HEK293 (cell line): ENCODE measurements at regions not wholly inside any gene's neighbourhood (a gene's known extent, or its start where the extent isn't known, plus 50 kb on each side); places are given as distances from the start of the nearest gene placed in this dataset.

Source experiments
- CTCF ChIA-PET: fragments of 350-600 bp; formaldehyde crosslinking; extraction: SDS; loops from one replicate; lab custom pipeline; 2021; ENCODE audit warnings: antibody characterized with exemption; lab: Yijun Ruan, JAX
- POLR2A ChIA-PET: fragments of 300-600 bp; formaldehyde crosslinking; extraction: SDS; loops from one replicate; lab custom pipeline; 2020; ENCODE audit warnings: antibody characterized with exemption, inconsistent platforms; lab: Yijun Ruan, JAX
- H3K27ac ChIP-seq: fragments of 200-500 bp; sonication (Bioruptor generic); 2 replicates; pipeline ENCODE4 v1.5.1; 2014; ENCODE audit warnings: low read depth, low read length, control low read depth, inconsistent platforms; ENCODE audit errors: extremely low read depth
- H3K36me3 ChIP-seq, 2 experiments: fragments of 200-500 bp in 1 of 2; sonication (Bioruptor generic) in 1 of 2; 1 replicate in 1 of 2; 2 replicates in 1 of 2; pipeline ENCODE4 v1.5.1; 2014 to 2017; ENCODE audit warnings: inconsistent platforms in 2 of 2, low read length in 2 of 2; ENCODE audit not compliant: control insufficient read depth in 2 of 2, insufficient read depth in 1 of 2
- H3K4me1 ChIP-seq: fragments of 200-500 bp; sonication (Bioruptor generic); 2 replicates; pipeline ENCODE4 v1.5.1; 2014; ENCODE audit warnings: mild to moderate bottlenecking, low read length, inconsistent platforms; ENCODE audit not compliant: control insufficient read depth, insufficient read depth
- H3K4me3 ChIP-seq: 2 replicates; pipeline ENCODE4 v1.5.1; 2011; ENCODE audit warnings: low read depth, mild to moderate bottlenecking, control low read depth, low read length, moderate library complexity
- H3K9me3 ChIP-seq: fragments of 200-500 bp; sonication (Bioruptor generic); 2 replicates; pipeline ENCODE4 v1.5.1; 2014; ENCODE audit warnings: low read depth, low read length, inconsistent platforms; ENCODE audit not compliant: control insufficient read depth, insufficient read depth
- BCL11B ChIP-seq: fragments of 450-650 bp; formaldehyde crosslinking; IDR thresholded peaks from 2 replicates; pipeline ENCODE4 v1.5.1; 2016; ENCODE audit warnings: low read depth, missing biosample characterization, missing genetic modification characterization
- KLF7 ChIP-seq: fragments of 450-650 bp; formaldehyde crosslinking; IDR thresholded peaks from 2 replicates; pipeline ENCODE4 v1.5.1; 2016; ENCODE audit warnings: missing biosample characterization, missing genetic modification characterization, borderline replicate concordance
- KLF8 ChIP-seq: fragments of 450-650 bp; formaldehyde crosslinking; IDR thresholded peaks from 2 replicates; pipeline ENCODE4 v1.5.1; 2016; ENCODE audit warnings: missing biosample characterization, missing genetic modification characterization
- KLF9 ChIP-seq: fragments of 450-650 bp; formaldehyde crosslinking; IDR thresholded peaks from 2 replicates; pipeline ENCODE4 v1.5.1; 2016; ENCODE audit warnings: missing biosample characterization, missing genetic modification characterization, low read depth
- RBAK ChIP-seq: fragments of 450-650 bp; formaldehyde crosslinking; IDR thresholded peaks from 2 replicates; pipeline ENCODE4 v1.5.1; 2016; ENCODE audit warnings: missing biosample characterization, missing genetic modification characterization
- SCRT1 ChIP-seq: fragments of 450-650 bp; formaldehyde crosslinking; IDR thresholded peaks from 2 replicates; pipeline ENCODE4 v1.5.1; 2016; ENCODE audit warnings: missing biosample characterization, missing genetic modification characterization, borderline replicate concordance
- SP2 ChIP-seq: fragments of 450-650 bp; formaldehyde crosslinking; IDR thresholded peaks from 2 replicates; pipeline ENCODE4 v1.5.1; 2016; ENCODE audit warnings: missing biosample characterization, missing genetic modification characterization
- ZBTB49 ChIP-seq: fragments of 450-650 bp; formaldehyde crosslinking; IDR thresholded peaks from 2 replicates; pipeline ENCODE4 v1.5.1; 2016; ENCODE audit warnings: missing biosample characterization, missing genetic modification characterization, low read depth
- ZNF112 ChIP-seq: fragments of 450-650 bp; formaldehyde crosslinking; IDR thresholded peaks from 2 replicates; pipeline ENCODE4 v1.5.0; 2017; ENCODE audit warnings: missing biosample characterization, missing genetic modification characterization
- ZNF121 ChIP-seq: fragments of 450-650 bp; formaldehyde crosslinking; IDR thresholded peaks from 2 replicates; pipeline ENCODE4 v1.5.1; 2016; ENCODE audit warnings: missing biosample characterization, missing genetic modification characterization
- ZNF239 ChIP-seq: fragments of 450-650 bp; formaldehyde crosslinking; IDR thresholded peaks from 2 replicates; pipeline ENCODE4 v1.5.1; 2016; ENCODE audit warnings: missing biosample characterization, missing genetic modification characterization
- ZNF274 ChIP-seq, 2 experiments: fragments of 200-500 bp in 1 of 2; fragments of 450-650 bp in 1 of 2; sonication (Bioruptor generic) in 1 of 2; formaldehyde crosslinking in 1 of 2; IDR thresholded peaks; 2 replicates each; pipeline versions ENCODE4 v1.5.1 to v1.6.1; 2014 to 2016; ENCODE audit warnings: borderline replicate concordance in 1 of 2, inconsistent platforms in 1 of 2, low read length in 1 of 2, missing biosample characterization in 1 of 2, missing genetic modification characterization in 1 of 2
- ZNF341 ChIP-seq: fragments of 450-650 bp; formaldehyde crosslinking; IDR thresholded peaks from 2 replicates; pipeline ENCODE4; 2016; ENCODE audit warnings: low read depth, missing biosample characterization, missing genetic modification characterization
- ZNF394 ChIP-seq: fragments of 450-650 bp; formaldehyde crosslinking; IDR thresholded peaks from 2 replicates; pipeline ENCODE4 v1.5.1; 2016; ENCODE audit warnings: missing biosample characterization, missing genetic modification characterization, mild to moderate bottlenecking, moderate library complexity, borderline replicate concordance
- ZNF398 ChIP-seq: fragments of 450-650 bp; formaldehyde crosslinking; IDR thresholded peaks from 2 replicates; pipeline ENCODE4 v1.5.1; 2017; ENCODE audit warnings: missing biosample characterization, missing genetic modification characterization
- ZNF404 ChIP-seq: fragments of 450-650 bp; formaldehyde crosslinking; IDR thresholded peaks from 2 replicates; pipeline ENCODE4 v1.5.1; 2017; ENCODE audit warnings: missing biosample characterization, missing genetic modification characterization
- ZNF488 ChIP-seq: fragments of 450-650 bp; formaldehyde crosslinking; IDR thresholded peaks from 2 replicates; pipeline ENCODE4 v1.5.1; 2016; ENCODE audit warnings: missing biosample characterization, missing genetic modification characterization
- ZNF501 ChIP-seq: fragments of 450-650 bp; formaldehyde crosslinking; IDR thresholded peaks from 2 replicates; pipeline ENCODE4 v1.5.1; 2016; ENCODE audit warnings: missing biosample characterization, missing genetic modification characterization
- ZNF571 ChIP-seq: fragments of 450-650 bp; formaldehyde crosslinking; IDR thresholded peaks from 2 replicates; pipeline ENCODE4 v1.5.0; 2017; ENCODE audit warnings: missing biosample characterization, missing genetic modification characterization
- ZNF585B ChIP-seq: fragments of 450-650 bp; formaldehyde crosslinking; IDR thresholded peaks from 2 replicates; pipeline ENCODE4 v1.5.1; 2016; ENCODE audit warnings: missing biosample characterization, missing genetic modification characterization
- ZNF701 ChIP-seq: fragments of 450-650 bp; formaldehyde crosslinking; IDR thresholded peaks from 2 replicates; pipeline ENCODE4 v1.5.1; 2016; ENCODE audit warnings: missing biosample characterization, missing genetic modification characterization
- TF ChIP-seq, protein P1 (sequence below): fragments of 450-650 bp; formaldehyde crosslinking; IDR thresholded peaks from 2 replicates; pipeline ENCODE4 v1.5.1; 2016; ENCODE audit warnings: missing biosample characterization, missing genetic modification characterization
- TF ChIP-seq, protein P2 (sequence below): fragments of 450-650 bp; IDR thresholded peaks from 2 replicates; pipeline ENCODE4 v1.5.1; 2018; ENCODE audit warnings: missing biosample characterization, missing genetic modification characterization
- TF ChIP-seq, protein P3 (sequence below): fragments of 450-650 bp; formaldehyde crosslinking; IDR thresholded peaks from 2 replicates; pipeline ENCODE4 v1.5.1; 2016; ENCODE audit warnings: missing biosample characterization, missing genetic modification characterization

DNA sequence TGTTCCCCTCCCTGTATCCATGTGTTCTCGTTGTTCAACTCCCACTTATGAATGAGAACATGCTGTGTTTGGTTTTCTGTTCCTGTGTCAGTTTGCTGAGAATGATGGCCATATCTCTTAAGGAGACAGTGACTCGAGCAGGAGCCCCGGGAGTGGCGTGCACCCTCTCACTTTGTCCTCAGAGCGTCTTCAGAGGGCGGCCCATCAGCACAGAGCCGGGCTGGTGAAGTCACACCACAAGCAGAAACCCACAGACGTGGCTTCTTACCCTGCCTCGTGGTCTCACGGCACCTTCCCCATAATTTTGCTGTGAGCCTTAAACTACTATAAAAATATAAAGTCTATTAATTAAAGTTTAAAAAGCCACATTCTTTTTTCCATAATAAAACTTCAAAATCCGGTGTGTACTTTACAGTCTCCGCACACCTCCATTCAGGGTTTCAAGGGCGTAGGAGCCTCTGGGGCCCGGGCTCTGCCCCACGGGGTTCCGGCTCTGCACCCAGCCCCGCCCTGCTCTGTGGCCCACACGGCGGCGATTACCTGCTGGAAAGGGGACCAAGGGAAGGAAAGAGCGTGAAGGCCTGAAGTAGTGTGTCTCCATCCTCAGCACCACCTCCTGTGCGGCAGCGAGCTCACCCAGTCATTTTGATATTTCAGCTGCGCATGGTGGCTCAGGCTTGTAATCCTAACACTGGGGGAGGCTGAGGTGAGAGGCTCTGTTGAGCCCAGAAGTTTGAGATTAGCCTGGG lies 101.3 kb upstream of the SOX1 start:
- POLR2A ChIA-PET: no interaction called here
- no peak overlapping the region for H3K27ac ChIP-seq
- TF ChIP-seq SP2 (no peak), ZNF112 (tag by site-specific recombination) (no peak), ZBTB49 (tag by site-specific recombination) (no peak), ZNF488 (tag by site-specific recombination) (no peak), KLF9 (tag by site-specific recombination) (no peak), ZNF398 (tag by site-specific recombination) (no peak), KLF7 (tag by site-specific recombination) (no peak), ZNF274 (IDR thresholded peaks at IDR 0.05; ENCODE audit: low read length) (no peak), ZNF274 (tag by site-specific recombination; IDR thresholded peaks at IDR 0.05; ENCODE audit: borderline replicate concordance) (no peak), BCL11B (tag by site-specific recombination) (no peak)
- TF ChIP-seq, protein P1, sequence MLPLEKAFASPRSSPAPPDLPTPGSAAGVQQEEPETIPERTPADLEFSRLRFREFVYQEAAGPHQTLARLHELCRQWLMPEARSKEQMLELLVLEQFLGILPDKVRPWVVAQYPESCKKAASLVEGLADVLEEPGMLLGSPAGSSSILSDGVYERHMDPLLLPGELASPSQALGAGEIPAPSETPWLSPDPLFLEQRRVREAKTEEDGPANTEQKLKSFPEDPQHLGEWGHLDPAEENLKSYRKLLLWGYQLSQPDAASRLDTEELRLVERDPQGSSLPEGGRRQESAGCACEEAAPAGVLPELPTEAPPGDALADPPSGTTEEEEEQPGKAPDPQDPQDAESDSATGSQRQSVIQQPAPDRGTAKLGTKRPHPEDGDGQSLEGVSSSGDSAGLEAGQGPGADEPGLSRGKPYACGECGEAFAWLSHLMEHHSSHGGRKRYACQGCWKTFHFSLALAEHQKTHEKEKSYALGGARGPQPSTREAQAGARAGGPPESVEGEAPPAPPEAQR (tag by site-specific recombination): no peak
- TF ChIP-seq, all 188 proteins: peak for 0
- Histone ChIP-seq H3K36me3 (no peaks in the 10 kb centered on the region), H3K4me3 (no peak overlapping the region), H3K9me3 (no peaks in the 10 kb centered on the region), H3K4me1 (no peaks in the 10 kb centered on the region)
- CTCF ChIA-PET: interaction anchor here (0.6 kb wide), 2 partner anchors 478 to 656 kb away, joined by 3 read pairs; no protein-coding TSS in a partner anchor

- Histone ChIP-seq H3K9me3 (no peaks in the 10 kb centered on the region), H3K4me3 (no peak overlapping the region), H3K4me1 (no peaks in the 10 kb centered on the region), H3K27ac (no peak overlapping the region), H3K36me3 (no peaks in the 10 kb centered on the region)
- ChIA-PET POLR2A (no interaction called here), CTCF (no interaction called here)
- TF ChIP-seq ZNF404 (tag by site-specific recombination) (no peak), ZNF341 (tag by site-specific recombination) (no peak), ZNF585B (no peak), ZNF701 (no peak), ZNF121 (tag by site-specific recombination) (no peak), ZNF501 (no peak), ZNF239 (tag by site-specific recombination) (no peak), ZNF394 (tag by site-specific recombination) (no peak), ZNF571 (tag by site-specific recombination) (no peak), KLF8 (no peak), RBAK (tag by site-specific recombination) (no peak), SCRT1 (tag by site-specific recombination) (no peak)
- TF ChIP-seq, protein P2, sequence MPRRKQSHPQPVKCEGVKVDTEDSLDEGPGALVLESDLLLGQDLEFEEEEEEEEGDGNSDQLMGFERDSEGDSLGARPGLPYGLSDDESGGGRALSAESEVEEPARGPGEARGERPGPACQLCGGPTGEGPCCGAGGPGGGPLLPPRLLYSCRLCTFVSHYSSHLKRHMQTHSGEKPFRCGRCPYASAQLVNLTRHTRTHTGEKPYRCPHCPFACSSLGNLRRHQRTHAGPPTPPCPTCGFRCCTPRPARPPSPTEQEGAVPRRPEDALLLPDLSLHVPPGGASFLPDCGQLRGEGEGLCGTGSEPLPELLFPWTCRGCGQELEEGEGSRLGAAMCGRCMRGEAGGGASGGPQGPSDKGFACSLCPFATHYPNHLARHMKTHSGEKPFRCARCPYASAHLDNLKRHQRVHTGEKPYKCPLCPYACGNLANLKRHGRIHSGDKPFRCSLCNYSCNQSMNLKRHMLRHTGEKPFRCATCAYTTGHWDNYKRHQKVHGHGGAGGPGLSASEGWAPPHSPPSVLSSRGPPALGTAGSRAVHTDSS (tag by site-specific recombination): no peak
- TF ChIP-seq, protein P3, sequence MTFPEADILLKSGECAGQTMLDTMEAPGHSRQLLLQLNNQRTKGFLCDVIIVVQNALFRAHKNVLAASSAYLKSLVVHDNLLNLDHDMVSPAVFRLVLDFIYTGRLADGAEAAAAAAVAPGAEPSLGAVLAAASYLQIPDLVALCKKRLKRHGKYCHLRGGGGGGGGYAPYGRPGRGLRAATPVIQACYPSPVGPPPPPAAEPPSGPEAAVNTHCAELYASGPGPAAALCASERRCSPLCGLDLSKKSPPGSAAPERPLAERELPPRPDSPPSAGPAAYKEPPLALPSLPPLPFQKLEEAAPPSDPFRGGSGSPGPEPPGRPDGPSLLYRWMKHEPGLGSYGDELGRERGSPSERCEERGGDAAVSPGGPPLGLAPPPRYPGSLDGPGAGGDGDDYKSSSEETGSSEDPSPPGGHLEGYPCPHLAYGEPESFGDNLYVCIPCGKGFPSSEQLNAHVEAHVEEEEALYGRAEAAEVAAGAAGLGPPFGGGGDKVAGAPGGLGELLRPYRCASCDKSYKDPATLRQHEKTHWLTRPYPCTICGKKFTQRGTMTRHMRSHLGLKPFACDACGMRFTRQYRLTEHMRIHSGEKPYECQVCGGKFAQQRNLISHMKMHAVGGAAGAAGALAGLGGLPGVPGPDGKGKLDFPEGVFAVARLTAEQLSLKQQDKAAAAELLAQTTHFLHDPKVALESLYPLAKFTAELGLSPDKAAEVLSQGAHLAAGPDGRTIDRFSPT: no peak
Measured at GRCh38 chr13:111966933-111967332, 100.0 kb upstream of the SOX1 start.
